GM23338 (cell line): ENCODE measurements at regions not wholly inside any gene's neighbourhood (a gene's known extent, or its start where the extent isn't known, plus 50 kb on each side); places are given as distances from the start of the nearest gene placed in this dataset.

Source experiments
- CREB1 ChIP-seq: fragments of 250-450 bp; sonication (Bioruptor Pico); IDR thresholded peaks from 2 replicates; pipeline ENCODE4 v1.5.0; 2020; ENCODE audit warnings: low read depth, mild to moderate bottlenecking, moderate library complexity
- CTCF ChIP-seq, 2 experiments: fragments of 200-600 bp in 1 of 2; sonication (generic) in 1 of 2; conservative IDR thresholded peaks; 2 replicates each; pipeline versions ENCODE4 v1.5.1 to v1.6.1; 2016 to 2017; ENCODE audit warnings: antibody characterized with exemption in 2 of 2, low read depth in 2 of 2, mild to moderate bottlenecking in 2 of 2, moderate library complexity in 1 of 2
- EZH2phosphoT487 ChIP-seq: fragments of 200-600 bp; sonication (generic); IDR thresholded peaks from one replicate; pipeline ENCODE4 v1.8.1; 2018; ENCODE audit warnings: antibody characterized with exemption; ENCODE audit not compliant: unreplicated experiment
- JUNB ChIP-seq: IDR thresholded peaks from one replicate; pipeline ENCODE4 v1.6.1; 2016; ENCODE audit warnings: antibody characterized with exemption; ENCODE audit not compliant: unreplicated experiment
- POLR2AphosphoS5 ChIP-seq: IDR thresholded peaks from 2 replicates; pipeline ENCODE4 v1.6.1; 2016; ENCODE audit warnings: antibody characterized with exemption, low read depth
- REST ChIP-seq: IDR thresholded peaks from one replicate; pipeline ENCODE4 v1.6.1; 2018; ENCODE audit warnings: antibody characterized with exemption; ENCODE audit not compliant: unreplicated experiment
- STAT1 ChIP-seq: IDR thresholded peaks from one replicate; pipeline ENCODE4 v1.6.1; 2016; ENCODE audit warnings: antibody characterized with exemption; ENCODE audit not compliant: unreplicated experiment
- ZNF462 ChIP-seq: fragments of 250-450 bp; sonication (Bioruptor Pico); IDR thresholded peaks from 2 replicates; pipeline ENCODE4 v1.5.0; 2020; ENCODE audit warnings: mild to moderate bottlenecking, moderate library complexity

DNA sequence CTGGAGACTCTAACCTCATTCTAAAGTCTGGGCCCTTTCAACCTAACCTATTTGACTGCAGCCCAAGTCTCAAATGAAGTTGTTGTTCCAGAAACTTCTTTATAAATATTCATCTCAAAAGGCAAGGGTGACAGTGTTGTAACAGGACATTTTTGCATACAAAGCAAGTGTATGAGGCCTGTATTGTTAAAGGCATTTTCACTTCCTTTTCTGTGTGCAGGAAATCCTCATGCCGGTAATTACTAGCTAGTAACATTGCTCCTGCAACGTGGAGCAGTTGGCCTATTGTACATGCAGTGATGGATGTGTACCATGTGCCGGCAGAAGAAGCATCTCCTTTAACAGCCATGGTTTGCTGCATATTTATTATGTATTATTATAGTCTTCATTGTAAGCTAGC lies 156.5 kb upstream of the RMST start (continued):
- no peak for TF ChIP-seq ZNF462 (CRISPR knock-in tag)
- TF ChIP-seq JUNB, result no peak
- TF ChIP-seq EZH2phosphoT487, result no peak
- no peak for TF ChIP-seq CREB1 (CRISPR knock-in tag)
- no peak for TF ChIP-seq CTCF (conservative IDR thresholded peaks at IDR 0.05; ENCODE audit: low read depth in 2 of 2)
- TF ChIP-seq STAT1, result no peak
- TF ChIP-seq POLR2AphosphoS5, result no peak
- TF ChIP-seq REST, result no peak
